Kidney epithelial cell (primary cell): ENCODE measurements at regions not wholly inside any gene's neighbourhood (a gene's known extent, or its start where the extent isn't known, plus 50 kb on each side); places are given as distances from the start of the nearest gene placed in this dataset.

Experiments used
- DNase-seq: peaks from one replicate; pipeline ENCODE4 v3.0.0-alpha.2; 2010; ENCODE audit warnings: low read depth
- H3K27me3 ChIP-seq: 2 replicates; pipeline ENCODE4 v1.6.0; 2011; ENCODE audit warnings: low read length; ENCODE audit not compliant: control insufficient read depth, insufficient read depth
- H3K36me3 ChIP-seq: 2 replicates; pipeline ENCODE4 v1.5.1; 2011; ENCODE audit warnings: low read length; ENCODE audit not compliant: control insufficient read depth, insufficient read depth
- H3K4me3 ChIP-seq: 2 replicates; pipeline ENCODE4 v1.5.1; 2011; ENCODE audit warnings: low read depth, mild to moderate bottlenecking, control low read depth, low read length
- TF ChIP-seq, protein P1 (sequence below): IDR thresholded peaks from 2 replicates; pipeline ENCODE4 v1.5.1; 2011; ENCODE audit warnings: mild to moderate bottlenecking, moderate library complexity, low read length, control low read depth, inconsistent platforms; ENCODE audit not compliant: insufficient read depth, poor library complexity, severe bottlenecking

DNA sequence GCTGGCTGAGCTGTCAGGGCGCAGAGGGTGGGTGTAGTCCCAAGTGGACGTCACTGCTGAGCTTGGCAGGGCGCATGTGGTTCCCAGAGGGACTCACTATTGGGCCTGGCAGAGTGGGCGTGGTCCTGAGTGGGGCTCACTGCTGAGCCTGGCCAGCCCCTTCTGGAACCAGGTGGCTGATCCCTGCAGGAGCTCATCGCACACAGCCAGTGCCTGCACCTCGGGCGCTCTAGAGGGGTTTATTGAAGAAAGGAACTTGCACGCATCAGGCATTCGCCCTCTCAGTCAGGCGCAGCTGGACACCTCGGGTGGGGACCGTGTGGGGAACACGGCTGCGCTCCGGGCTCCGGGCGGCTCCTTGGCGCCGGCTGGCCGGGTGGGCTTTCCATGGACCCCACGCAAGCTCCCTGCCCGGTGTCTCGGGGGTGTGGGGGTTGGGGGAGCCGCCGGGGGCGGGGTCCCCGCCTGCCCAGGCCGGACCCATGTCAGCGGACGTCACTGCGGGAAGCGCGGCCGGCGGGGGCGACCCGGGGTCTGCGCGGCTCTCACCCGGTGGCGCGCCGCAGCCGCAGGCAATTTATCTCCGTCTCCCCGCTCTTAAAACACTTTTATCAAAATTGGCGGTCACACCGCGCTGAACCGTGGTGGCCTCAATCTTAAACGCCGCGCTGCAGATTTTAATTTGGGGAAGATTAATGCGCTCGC is 65.4 kb upstream of the NKX1-1 start:
- H3K27me3 ChIP-seq = peaks cover 35% of the 10 kb centered on the region
- DNase-seq = no peak
- TF ChIP-seq, protein P1, sequence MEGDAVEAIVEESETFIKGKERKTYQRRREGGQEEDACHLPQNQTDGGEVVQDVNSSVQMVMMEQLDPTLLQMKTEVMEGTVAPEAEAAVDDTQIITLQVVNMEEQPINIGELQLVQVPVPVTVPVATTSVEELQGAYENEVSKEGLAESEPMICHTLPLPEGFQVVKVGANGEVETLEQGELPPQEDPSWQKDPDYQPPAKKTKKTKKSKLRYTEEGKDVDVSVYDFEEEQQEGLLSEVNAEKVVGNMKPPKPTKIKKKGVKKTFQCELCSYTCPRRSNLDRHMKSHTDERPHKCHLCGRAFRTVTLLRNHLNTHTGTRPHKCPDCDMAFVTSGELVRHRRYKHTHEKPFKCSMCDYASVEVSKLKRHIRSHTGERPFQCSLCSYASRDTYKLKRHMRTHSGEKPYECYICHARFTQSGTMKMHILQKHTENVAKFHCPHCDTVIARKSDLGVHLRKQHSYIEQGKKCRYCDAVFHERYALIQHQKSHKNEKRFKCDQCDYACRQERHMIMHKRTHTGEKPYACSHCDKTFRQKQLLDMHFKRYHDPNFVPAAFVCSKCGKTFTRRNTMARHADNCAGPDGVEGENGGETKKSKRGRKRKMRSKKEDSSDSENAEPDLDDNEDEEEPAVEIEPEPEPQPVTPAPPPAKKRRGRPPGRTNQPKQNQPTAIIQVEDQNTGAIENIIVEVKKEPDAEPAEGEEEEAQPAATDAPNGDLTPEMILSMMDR = no peak
- H3K4me3 ChIP-seq = no peak overlapping the region
- no peaks in the 10 kb centered on the region for H3K36me3 ChIP-seq

DNA sequence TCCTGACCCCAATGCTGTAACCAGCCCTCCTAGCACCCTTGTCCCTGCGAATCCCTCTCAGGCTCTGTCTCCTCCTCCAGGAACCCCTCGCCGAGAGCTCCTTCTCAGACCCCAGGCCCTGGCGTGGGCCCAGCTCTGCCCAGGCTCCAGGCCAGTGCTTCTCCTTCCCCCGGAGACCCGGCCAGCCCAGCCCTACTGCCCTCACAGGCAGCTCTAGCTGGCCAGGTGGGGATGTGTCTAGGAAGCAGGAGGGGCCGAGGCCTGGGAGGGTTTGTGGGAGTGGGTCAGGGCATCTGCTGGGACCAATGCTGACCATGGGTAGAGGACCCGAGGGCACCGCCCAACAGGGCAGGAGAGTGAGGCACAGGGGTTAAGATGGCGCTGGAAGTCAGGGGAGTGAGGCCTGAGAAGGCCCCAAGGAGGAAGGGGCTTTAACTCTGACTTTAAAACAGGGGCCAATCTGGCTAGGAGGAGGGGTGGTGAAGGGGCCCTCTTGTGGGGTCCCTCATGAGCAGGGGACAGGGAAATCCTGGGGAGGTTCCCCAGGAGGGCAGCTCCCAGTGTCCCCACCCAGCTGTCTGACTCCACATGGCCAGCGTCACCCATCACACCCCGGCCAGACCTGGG is 64.7 kb upstream of the NKX1-1 start:
- no peaks in the 10 kb centered on the region for H3K36me3 ChIP-seq
- TF ChIP-seq, protein P1 = no peak
- peaks cover 35% of the 10 kb centered on the region for H3K27me3 ChIP-seq
- DNase-seq = no peak
- no peak overlapping the region for H3K4me3 ChIP-seq

DNA sequence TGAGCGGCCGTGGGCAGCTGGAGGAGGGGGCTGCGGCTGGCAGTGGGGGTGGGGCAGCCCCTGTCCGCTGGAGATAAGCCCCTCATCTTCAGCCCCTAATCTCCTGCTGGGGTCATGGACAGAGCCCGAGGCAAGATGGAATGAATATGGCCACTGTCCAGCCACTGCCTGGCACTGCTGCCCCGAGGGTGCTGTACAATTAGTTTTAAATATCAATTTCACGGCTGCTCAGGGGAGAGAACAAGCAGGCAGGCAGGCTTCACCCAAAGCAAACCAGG is 64.1 kb upstream of the NKX1-1 start:
- no peaks in the 10 kb centered on the region for H3K36me3 ChIP-seq
- DNase-seq = no peak
- peaks cover 39% of the 10 kb centered on the region for H3K27me3 ChIP-seq
- no peak overlapping the region for H3K4me3 ChIP-seq
- TF ChIP-seq, protein P1 = no peak

DNA sequence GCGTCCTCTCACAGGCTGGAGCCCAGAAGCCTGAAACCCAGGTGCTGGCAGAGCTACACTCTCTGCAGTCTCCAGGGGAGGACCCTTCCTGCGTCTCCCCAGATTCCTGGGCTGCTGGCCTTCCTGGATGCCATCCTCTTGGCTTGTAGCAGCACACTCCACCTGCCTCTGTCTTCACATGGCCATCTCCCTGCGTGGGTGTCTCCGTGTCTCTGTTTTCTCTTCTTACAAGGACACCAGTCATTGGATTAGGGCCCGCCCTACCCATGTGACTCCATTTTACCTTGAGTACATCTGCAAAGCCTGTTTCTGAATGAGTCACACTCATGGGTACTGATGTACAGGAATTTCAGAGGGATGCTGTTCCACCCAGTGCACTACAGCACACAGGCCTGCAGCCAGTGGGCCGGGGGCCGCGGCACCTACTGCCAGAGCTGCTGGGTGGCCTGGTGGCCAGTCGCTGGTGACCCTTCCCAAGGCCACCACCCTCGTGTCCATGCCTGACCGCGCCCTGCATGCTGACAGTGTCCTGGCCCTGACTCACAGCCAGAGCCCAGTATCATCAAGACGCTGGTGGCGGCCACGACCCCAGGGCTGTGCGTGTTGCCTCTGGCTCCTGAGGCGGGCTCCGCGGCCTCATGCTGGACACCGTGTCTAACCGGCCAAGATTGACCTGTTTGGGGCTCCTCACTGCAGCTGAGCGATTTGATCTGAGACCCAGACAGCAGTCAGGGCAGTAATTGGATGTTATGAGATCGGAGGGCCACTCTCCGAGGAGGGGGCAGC is 63.6 kb upstream of the NKX1-1 start:
- TF ChIP-seq, protein P1 = no peak
- DNase-seq = no peak
- Histone ChIP-seq H3K36me3 (no peaks in the 10 kb centered on the region), H3K4me3 (no peak overlapping the region), H3K27me3 (peaks cover 44% of the 10 kb centered on the region)

DNA sequence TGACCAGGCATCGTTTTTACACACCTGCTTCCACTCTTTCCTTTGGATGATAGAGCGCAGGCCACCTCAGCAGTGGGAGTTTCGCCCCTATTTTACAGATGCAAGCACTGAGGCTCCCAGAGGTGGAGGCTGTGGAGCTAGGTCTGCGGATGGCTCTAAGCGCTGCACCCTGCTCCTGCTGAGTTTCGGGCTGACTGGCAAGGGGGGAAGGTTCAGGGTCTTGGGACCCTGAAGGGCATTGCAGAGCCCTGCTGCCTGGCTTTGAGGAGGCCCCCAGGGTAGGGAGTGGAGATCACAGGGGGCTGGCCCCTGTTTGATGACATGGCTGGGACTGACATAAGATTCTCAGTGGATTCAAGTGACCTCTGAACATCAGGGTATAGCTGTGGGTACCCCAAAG is 62.8 kb upstream of the NKX1-1 start:
- no peak overlapping the region for H3K4me3 ChIP-seq
- TF ChIP-seq, protein P1 = no peak
- peaks cover 47% of the 10 kb centered on the region for H3K27me3 ChIP-seq
- H3K36me3 ChIP-seq = no peaks in the 10 kb centered on the region
- DNase-seq = no peak
